IMR-90 (cell line): ENCODE measurements at regions not wholly inside any gene's neighbourhood (a gene's known extent, or its start where the extent isn't known, plus 50 kb on each side); places are given as distances from the start of the nearest gene placed in this dataset.

Source experiments
- ATAC-seq: fragments of 200-7000 bp; cut with Tn5 transposase; 2 replicates; pipeline ENCODE4 v1.9.1; 2020; ENCODE audit warnings: low read depth, mild to moderate bottlenecking, moderate library complexity
- BruUV-seq: library from RNA; stranded (reverse); fragments of 400-500 nt; replicated peaks from 2 replicates; lab custom pipeline; 2021; lab: Mats Ljungman, UMichigan
- CTCF ChIA-PET: fragments of 300-600 bp; formaldehyde crosslinking; extraction: SDS; loops from one replicate; lab custom pipeline; 2021; ENCODE audit warnings: antibody characterized with exemption; lab: Yijun Ruan, JAX
- POLR2A ChIA-PET: fragments of 300-600 bp; sonication (Branson Sonifier 250); formaldehyde crosslinking; loops from one replicate; lab custom pipeline; 2022; ENCODE audit warnings: antibody characterized with exemption; ENCODE audit not compliant: unreplicated experiment; lab: Charles Lee
- DNase-seq: peaks from one replicate; pipeline ENCODE4 v3.0.0; 2013
- H2AFZ ChIP-seq: replicated peaks from 2 replicates; pipeline ENCODE3; 2013; ENCODE audit warnings: low read length, mild to moderate bottlenecking; ENCODE audit not compliant: poor library complexity
- H2AK5ac ChIP-seq: 2 replicates; pipeline ENCODE4 v1.6.1; 2013; ENCODE audit warnings: low read depth, low read length, inconsistent platforms
- H2AK9ac ChIP-seq: replicated peaks from 2 replicates; pipeline ENCODE3; 2013; ENCODE audit warnings: mild to moderate bottlenecking, low read depth, low read length, moderate library complexity; ENCODE audit not compliant: poor library complexity
- H2BK120ac ChIP-seq: 2 replicates; pipeline ENCODE4 v1.6.1; 2013; ENCODE audit warnings: low read depth, low read length, inconsistent platforms
- H2BK15ac ChIP-seq: 3 replicates; pipeline ENCODE4 v1.6.1; 2013; ENCODE audit warnings: low read depth, low read length, inconsistent platforms
- H2BK20ac ChIP-seq: 2 replicates; pipeline ENCODE4 v1.6.1; 2013; ENCODE audit warnings: low read depth, mild to moderate bottlenecking, inconsistent platforms, low read length, moderate library complexity
- H2BK5ac ChIP-seq: 2 replicates; pipeline ENCODE4 v1.6.1; 2013; ENCODE audit warnings: mild to moderate bottlenecking, low read depth, low read length, inconsistent platforms; ENCODE audit not compliant: poor library complexity, severe bottlenecking
- H3K14ac ChIP-seq: replicated peaks from 2 replicates; pipeline ENCODE4 v1.6.1; 2013; ENCODE audit warnings: low read depth, low read length, inconsistent platforms
- H3K18ac ChIP-seq: 2 replicates; pipeline ENCODE4 v1.6.1; 2013; ENCODE audit warnings: low read depth, low read length, control low read depth
- H3K23ac ChIP-seq: 2 replicates; pipeline ENCODE4 v1.6.1; 2013; ENCODE audit warnings: low read depth, low read length, inconsistent platforms
- H3K27ac ChIP-seq: 2 replicates; pipeline ENCODE4 v1.5.1; 2013; ENCODE audit warnings: mild to moderate bottlenecking, control low read depth, low read length; ENCODE audit not compliant: insufficient read depth
- H3K27me3 ChIP-seq: 2 replicates; pipeline ENCODE4 v1.6.1; 2013; ENCODE audit warnings: low read length; ENCODE audit not compliant: control insufficient read depth, insufficient read depth
- H3K36me3 ChIP-seq: 2 replicates; pipeline ENCODE4 v1.6.1; 2013; ENCODE audit warnings: low read length, mixed read lengths; ENCODE audit not compliant: control insufficient read depth, insufficient read depth
- H3K4ac ChIP-seq: 2 replicates; pipeline ENCODE4 v1.6.1; 2013; ENCODE audit warnings: low read depth, low read length, inconsistent platforms
- H3K4me1 ChIP-seq: 2 replicates; pipeline ENCODE4 v1.6.1; 2013; ENCODE audit warnings: low read length, mixed read lengths; ENCODE audit not compliant: control insufficient read depth, insufficient read depth
- H3K4me2 ChIP-seq: 2 replicates; pipeline ENCODE4 v1.6.1; 2013; ENCODE audit warnings: low read depth, mild to moderate bottlenecking, control low read depth, low read length, moderate library complexity
- H3K4me3 ChIP-seq: 2 replicates; pipeline ENCODE4 v1.5.1; 2013; ENCODE audit warnings: low read depth, mild to moderate bottlenecking, control low read depth, low read length, moderate library complexity; ENCODE audit not compliant: insufficient read depth
- H3K56ac ChIP-seq: 2 replicates; pipeline ENCODE4 v1.6.1; 2013; ENCODE audit warnings: low read length, inconsistent platforms; ENCODE audit not compliant: insufficient read depth; ENCODE audit errors: extremely low read depth
- H3K79me1 ChIP-seq, 2 experiments: 2 replicates each; pipeline ENCODE4 v1.6.1; 2013; ENCODE audit warnings: low read length in 2 of 2, inconsistent platforms in 1 of 2, low read depth in 1 of 2
- H3K9ac ChIP-seq: 2 replicates; pipeline ENCODE4 v1.6.1; 2013; ENCODE audit warnings: low read depth, low read length, control low read depth
- H3K9me1 ChIP-seq: 2 replicates; pipeline ENCODE4 v1.6.1; 2013; ENCODE audit warnings: low read length, inconsistent platforms; ENCODE audit not compliant: insufficient read depth
- H3K9me3 ChIP-seq: 2 replicates; pipeline ENCODE4 v1.6.1; 2013; ENCODE audit warnings: low read length; ENCODE audit not compliant: control insufficient read depth, insufficient read depth
- H4K20me1 ChIP-seq: 2 replicates; pipeline ENCODE4 v1.6.1; 2013; ENCODE audit warnings: low read length, inconsistent platforms; ENCODE audit not compliant: insufficient read depth
- H4K5ac ChIP-seq: 2 replicates; pipeline ENCODE4 v1.6.1; 2013; ENCODE audit warnings: mild to moderate bottlenecking, low read depth, low read length, control low read depth
- H4K8ac ChIP-seq, 2 experiments: 2 replicates each; pipeline ENCODE4 v1.6.1; 2013; ENCODE audit warnings: low read depth in 2 of 2, low read length in 2 of 2, control low read depth in 1 of 2, inconsistent platforms in 1 of 2
- H4K91ac ChIP-seq: 2 replicates; pipeline ENCODE4 v1.6.1; 2013; ENCODE audit warnings: low read depth, low read length, inconsistent platforms; ENCODE audit not compliant: insufficient read depth
- CHD1 ChIP-seq: IDR thresholded peaks from 2 replicates; pipeline ENCODE4 v1.6.1; 2012; ENCODE audit warnings: low read depth, low read length, improper control_type of control experiment
- CTCF ChIP-seq: conservative IDR thresholded peaks from 2 replicates; pipeline ENCODE4 v1.5.1; 2012; ENCODE audit warnings: mild to moderate bottlenecking, low read depth, low read length, improper control_type of control experiment
- ELK1 ChIP-seq: fragments of 150-350 bp; IDR thresholded peaks from 2 replicates; pipeline ENCODE4 v1.6.1; 2016; ENCODE audit warnings: low read depth, mild to moderate bottlenecking, low read length, moderate library complexity, borderline replicate concordance
- FOS ChIP-seq: fragments of 150-350 bp; IDR thresholded peaks from 2 replicates; pipeline ENCODE4 v1.6.1; 2016; ENCODE audit warnings: low read depth, low read length
- POLR2A ChIP-seq: IDR thresholded peaks from 2 replicates; pipeline ENCODE4 v1.6.1; 2012; ENCODE audit warnings: mild to moderate bottlenecking, low read depth, low read length
- SMC3 ChIP-seq: fragments of 150-350 bp; IDR thresholded peaks from 2 replicates; pipeline ENCODE4 v1.6.1; 2016; ENCODE audit warnings: low read depth, mild to moderate bottlenecking, antibody characterized with exemption, low read length, moderate library complexity
- WGBS, 2 experiments: methylation state at CpG; one replicate each; pipeline versions ENCODE4 v1.1.5 to v1.1.7; 2013; ENCODE audit warnings: missing lambda C conversion rate in 2 of 2; ENCODE audit not compliant: insufficient read length in 1 of 2; ENCODE audit errors: extremely low coverage in 2 of 2; 5-methylcytosine and 5-hydroxymethylcytosine counted together
- dilution Hi-C: fragments of 300-500 bp; cut with HindIII; formaldehyde crosslinking; loops from one replicate; pipeline ENCODE4 v1.14.3; 2018; ENCODE audit warnings: low sequenced_read_pairs; ENCODE audit not compliant: unreplicated experiment
- in situ Hi-C: fragments of 300-500 bp; cut with MboI; formaldehyde crosslinking; loops from 3 replicates; pipeline ENCODE4 v1.14.3; 2019; ENCODE audit warnings: low sequenced_read_pairs, inconsistent platforms, mixed read lengths
- intact Hi-C: fragments of 100-400 bp; cut with micrococcal nuclease; formaldehyde crosslinking; loops from 2 replicates; pipeline ENCODE4 v1.10.0; 2022

- H2AK5ac ChIP-seq = no peak overlapping the region
- no peak overlapping the region for H3K4me2 ChIP-seq
- ChIA-PET CTCF (no interaction called here), POLR2A (no interaction called here)
- TF ChIP-seq SMC3 (no peak), CTCF (0 out of 2 replicates have a peak, but pooled peaks have one; percentile 16), FOS (no peak), CHD1 (no peak), POLR2A (no peak), ELK1 (no peak)
- no peak overlapping the region for H3K23ac ChIP-seq
- in situ Hi-C loops (no loop called here), dilution Hi-C loops (no loop called here), intact Hi-C loops (no loop called here)
- no peak overlapping the region for H2BK120ac ChIP-seq
- no peak overlapping the region for H3K27ac ChIP-seq
- H2BK5ac ChIP-seq = no peak overlapping the region
- 17% methylated on average over 6 of the region's 9 CpGs; no CpG with 5 or more reads in 1 of the 2 experiments for WGBS, 2 experiments
- H2BK20ac ChIP-seq = no peak overlapping the region
- H2BK15ac ChIP-seq = no peak overlapping the region
- no peaks in the 10 kb centered on the region for H3K9me1 ChIP-seq
- no peak overlapping the region for H3K14ac ChIP-seq
- DNase-seq (no peak), ATAC-seq (no peak)
- H4K5ac ChIP-seq = no peak overlapping the region
- H3K79me1 ChIP-seq = no peaks in the 10 kb centered on the region
- no peak overlapping the region for H3K18ac ChIP-seq
- no peaks in the 10 kb centered on the region for H3K27me3 ChIP-seq
- H2AFZ ChIP-seq = no peak overlapping the region
- H3K4ac ChIP-seq = no peak overlapping the region
- H4K8ac ChIP-seq = no peak overlapping the region
- BruUV-seq = no TSS peak
- no peaks in the 10 kb centered on the region for H4K20me1 ChIP-seq
- H3K9ac ChIP-seq = no peak overlapping the region
- peaks cover 12% of the 10 kb centered on the region for H3K9me3 ChIP-seq
- H4K91ac ChIP-seq = no peak overlapping the region
- H3K56ac ChIP-seq = no peak overlapping the region
- H3K4me3 ChIP-seq = no peak overlapping the region
- H2AK9ac ChIP-seq = no peak overlapping the region
- no peaks in the 10 kb centered on the region for H3K4me1 ChIP-seq
- H3K36me3 ChIP-seq = no peaks in the 10 kb centered on the region
These were observed 518.7 kb downstream of the TMEM121 start for GRCh38 chr14:106044949-106045596.
